ENCODE measurements at regions not wholly inside any gene's neighbourhood (a gene's known extent, or its start where the extent isn't known, plus 50 kb on each side); places are given as distances from the start of the nearest gene placed in this dataset.

GRCh38 chr4:167428156-167428555, 193.9 kb upstream of the SPOCK3 start:
- TF ChIP-seq CTCF (IDR thresholded peaks at IDR 0.05) (no peak), POLR2A (IDR thresholded peaks at IDR 0.05) (no peak)

Data from thyroid gland (tissue), 4 donors.